COLO668 (cell line): ENCODE measurements at regions not wholly inside any gene's neighbourhood (a gene's known extent, or its start where the extent isn't known, plus 50 kb on each side); places are given as distances from the start of the nearest gene placed in this dataset.

Source experiments
- DNase-seq: peaks from one replicate; lab custom pipeline; 2025; ENCODE audit not compliant: unreplicated experiment; lab: John Stamatoyannopoulos, UW

GRCh38 chr15:58235961-58236360 is 97.8 kb downstream of the AQP9 start:
- no peak for DNase-seq

GRCh38 chr15:58240191-58240932 is 102.2 kb downstream of the AQP9 start:
- peak; percentile 23 for DNase-seq

GRCh38 chr15:58241872-58242271 is 103.7 kb downstream of the AQP9 start:
- no peak for DNase-seq

GRCh38 chr15:58243070-58243469 is 104.9 kb downstream of the AQP9 start:
- peak; percentile 87 for DNase-seq

GRCh38 chr15:58244536-58244935 is 106.4 kb downstream of the AQP9 start:
- DNase-seq = no peak

- no peak for DNase-seq
Observed at GRCh38 chr15:58246041-58246440, 107.9 kb downstream of the AQP9 start.

- DNase-seq = no peak
Observed at GRCh38 chr15:58247855-58248842, 110.0 kb downstream of the AQP9 start.

- DNase-seq = no peak
Observed at GRCh38 chr15:58249646-58250312, 111.6 kb downstream of the AQP9 start.

GRCh38 chr15:58252586-58253323 is 114.6 kb downstream of the AQP9 start:
- DNase-seq = no peak

GRCh38 chr15:58257776-58258325 is 119.7 kb downstream of the AQP9 start:
- peak; percentile 47 for DNase-seq

- no peak for DNase-seq
Observed at GRCh38 chr15:58258501-58259292, 120.5 kb downstream of the AQP9 start.

- DNase-seq = peak; percentile 69
Observed at GRCh38 chr15:58260205-58260724, 122.1 kb downstream of the AQP9 start.

GRCh38 chr15:58260725-58261267 is 122.6 kb downstream of the AQP9 start:
- peak; percentile 54 for DNase-seq

GRCh38 chr15:58261368-58261767 is 123.2 kb downstream of the AQP9 start:
- DNase-seq = no peak

GRCh38 chr15:58264053-58264971 is 126.1 kb downstream of the AQP9 start:
- no peak for DNase-seq

GRCh38 chr15:58267051-58267450 is 128.9 kb downstream of the AQP9 start:
- no peak for DNase-seq

GRCh38 chr15:58268746-58269267 is 130.6 kb downstream of the AQP9 start:
- no peak for DNase-seq
